AG08396 (cell line): ENCODE measurements at regions not wholly inside any gene's neighbourhood (a gene's known extent, or its start where the extent isn't known, plus 50 kb on each side); places are given as distances from the start of the nearest gene placed in this dataset.
"Not testable (repeated sequence)": the region's sequence is repeated elsewhere in the genome, so short reads cannot be mapped to it uniquely, and the experiment has no call there.

Experiments
- DNase-seq: peaks from one replicate; pipeline ENCODE4 v3.0.0; 2012; ENCODE audit warnings: low spot score, mixed read lengths

GRCh38 chr13:60689571-60689970 lies 292.6 kb downstream of the TDRD3 start:
- no peak for DNase-seq

- no peak for DNase-seq
Observed at GRCh38 chr13:60689076-60689475, 292.1 kb downstream of the TDRD3 start.

- no peak for DNase-seq
Observed at GRCh38 chr13:60679928-60680694, 283.1 kb downstream of the TDRD3 start.

GRCh38 chr13:60679131-60679530 lies 282.1 kb downstream of the TDRD3 start:
- no peak for DNase-seq

GRCh38 chr13:60671386-60671785 lies 274.4 kb downstream of the TDRD3 start:
- no peak for DNase-seq

GRCh38 chr13:60663788-60664187 lies 266.8 kb downstream of the TDRD3 start:
- DNase-seq, result no peak

GRCh38 chr13:60662595-60662994 lies 265.6 kb downstream of the TDRD3 start:
- DNase-seq, result no peak

GRCh38 chr13:60661521-60661920 lies 264.5 kb downstream of the TDRD3 start:
- DNase-seq, result no peak

GRCh38 chr13:60657586-60657985 lies 260.6 kb downstream of the TDRD3 start:
- not testable (repeated sequence) for DNase-seq

- DNase-seq, result no peak
Observed at GRCh38 chr13:60655256-60655655, 258.2 kb downstream of the TDRD3 start.

- peak; percentile 10 for DNase-seq
Observed at GRCh38 chr13:60654415-60654814, 257.4 kb downstream of the TDRD3 start.

GRCh38 chr13:60647547-60647946 lies 250.5 kb downstream of the TDRD3 start:
- DNase-seq, result no peak

GRCh38 chr13:60646620-60647019 lies 249.6 kb downstream of the TDRD3 start:
- no peak for DNase-seq

GRCh38 chr13:60645676-60646075 lies 248.7 kb downstream of the TDRD3 start:
- no peak for DNase-seq

GRCh38 chr13:60642552-60642951 lies 245.5 kb downstream of the TDRD3 start:
- DNase-seq, result no peak

- DNase-seq, result no peak
Observed at GRCh38 chr13:60629158-60629557, 232.1 kb downstream of the TDRD3 start.

GRCh38 chr13:60627071-60627686 lies 230.2 kb downstream of the TDRD3 start:
- peak; percentile 25 for DNase-seq
